GM12878 (cell line): ENCODE measurements at regions not wholly inside any gene's neighbourhood (a gene's known extent, or its start where the extent isn't known, plus 50 kb on each side); places are given as distances from the start of the nearest gene placed in this dataset.

Experiments
- ATAC-seq: fragments of 200-7000 bp; cut with Tn5 transposase; 3 replicates; pipeline ENCODE4 v1.9.1; 2020; ENCODE audit warnings: mild to moderate bottlenecking, moderate library complexity
- BruUV-seq: library from RNA; stranded (reverse); fragments of 400-500 nt; replicated peaks from 2 replicates; lab custom pipeline; 2021; lab: Mats Ljungman, UMichigan
- CTCF ChIA-PET: fragments of 300-600 bp; sonication (Branson Sonifier 250); formaldehyde crosslinking; extraction: SDS; loops from one replicate; lab custom pipeline; 2021; ENCODE audit warnings: inconsistent platforms; lab: Yijun Ruan, JAX
- POLR2A ChIA-PET: fragments of 350-600 bp; formaldehyde crosslinking; extraction: SDS; loops from one replicate; lab custom pipeline; 2021; ENCODE audit warnings: inconsistent platforms; lab: Charles Lee
- RAD21 ChIA-PET: fragments of 300-600 bp; sonication (Branson Sonifier 250); formaldehyde crosslinking; loops from one replicate; lab custom pipeline; 2023; ENCODE audit warnings: antibody characterized with exemption; ENCODE audit not compliant: unreplicated experiment; lab: Charles Lee
- SMC1A ChIA-PET: fragments of 300-600 bp; sonication (Branson Sonifier 250); formaldehyde crosslinking; loops from one replicate; lab custom pipeline; 2023; ENCODE audit not compliant: unreplicated experiment, uncharacterized antibody; lab: Charles Lee
- DNase-seq: peaks from one replicate; pipeline ENCODE4 v3.0.0-alpha.2; 2011; ENCODE audit warnings: low read depth, low spot score
- FAIRE-seq: peaks from 3 replicates; lab custom pipeline; 2011; peaks lifted over from hg19 to GRCh38; lab: Jason Lieb, UNC
- H2AFZ ChIP-seq: 2 replicates; pipeline ENCODE4 v1.6.0; 2011; ENCODE audit warnings: low read depth, low read length, control low read depth; ENCODE audit not compliant: control insufficient read depth
- H3K27ac ChIP-seq: 2 replicates; pipeline ENCODE4 v1.5.1; 2011; ENCODE audit warnings: control low read depth; ENCODE audit not compliant: control insufficient read depth, insufficient read depth
- H3K27me3 ChIP-seq, 2 experiments: replicated peaks in 1 of 2; 2 replicates each; pipeline versions ENCODE4 v1.6.0 to v1.6.1; 2011; ENCODE audit warnings: low read length in 1 of 2; ENCODE audit not compliant: control insufficient read depth in 2 of 2, insufficient read depth in 2 of 2
- H3K36me3 ChIP-seq, 2 experiments: 2 replicates each; pipeline ENCODE4 v1.5.1; 2011; ENCODE audit warnings: low read length in 1 of 2; ENCODE audit not compliant: control insufficient read depth in 2 of 2, insufficient read depth in 2 of 2
- H3K4me1 ChIP-seq: 2 replicates; pipeline ENCODE4 v1.6.1; 2011; ENCODE audit warnings: mild to moderate bottlenecking, low read length, moderate library complexity, mixed read lengths; ENCODE audit not compliant: control insufficient read depth, insufficient read depth
- H3K4me2 ChIP-seq: 2 replicates; pipeline ENCODE4 v1.6.0; 2011; ENCODE audit warnings: control low read depth; ENCODE audit not compliant: control insufficient read depth, insufficient read depth
- H3K4me3 ChIP-seq: fragments of 200-600 bp; sonication (generic); 2 replicates; pipeline ENCODE4 v1.5.1; 2016
- H3K79me2 ChIP-seq: 2 replicates; pipeline ENCODE4 v1.6.0; 2011; ENCODE audit warnings: low read length; ENCODE audit not compliant: control insufficient read depth, insufficient read depth
- H3K9ac ChIP-seq: 2 replicates; pipeline ENCODE4 v1.8.0; 2011; ENCODE audit warnings: low read length, control low read depth, mixed read lengths; ENCODE audit not compliant: control insufficient read depth, insufficient read depth
- H3K9me3 ChIP-seq: replicated peaks from 3 replicates; pipeline ENCODE4 v1.5.1; 2011; ENCODE audit warnings: mild to moderate bottlenecking, low read length; ENCODE audit not compliant: control insufficient read depth, insufficient read depth
- H4K20me1 ChIP-seq: 2 replicates; pipeline ENCODE4 v1.6.0; 2011; ENCODE audit not compliant: control insufficient read depth, insufficient read depth
- CBFB ChIP-seq: IDR thresholded peaks from 2 replicates; pipeline ENCODE4 v1.6.1; 2016; ENCODE audit warnings: antibody characterized with exemption, low read depth
- FOS ChIP-seq: IDR thresholded peaks from 3 replicates; pipeline ENCODE4 v1.6.1; 2011; ENCODE audit warnings: borderline replicate concordance; ENCODE audit not compliant: insufficient read length; ENCODE audit errors: extremely low read depth
- FOXK2 ChIP-seq: fragments of 450-650 bp; IDR thresholded peaks from 2 replicates; pipeline ENCODE4 v1.6.1; 2017; ENCODE audit warnings: mild to moderate bottlenecking, moderate library complexity
- GABPA ChIP-seq: IDR thresholded peaks from 2 replicates; pipeline ENCODE4 v1.6.1; 2014; ENCODE audit warnings: antibody characterized with exemption, low read depth, mild to moderate bottlenecking, inconsistent platforms
- MYC ChIP-seq: IDR thresholded peaks from 2 replicates; pipeline ENCODE4 v1.6.1; 2011; ENCODE audit warnings: mild to moderate bottlenecking, low read length, moderate library complexity, inconsistent platforms; ENCODE audit not compliant: insufficient read depth, insufficient replicate concordance, insufficient read length, severe bottlenecking
- SMAD5 ChIP-seq: IDR thresholded peaks from 2 replicates; pipeline ENCODE4 v1.6.1; 2016; ENCODE audit warnings: antibody characterized with exemption, low read depth
- SPI1 ChIP-seq: IDR thresholded peaks from 2 replicates; pipeline ENCODE4 v1.6.1; 2011; ENCODE audit warnings: low read depth, mild to moderate bottlenecking, low read length, moderate library complexity, borderline replicate concordance; ENCODE audit not compliant: insufficient read depth
- SREBF2 ChIP-seq: IDR thresholded peaks from 2 replicates; pipeline ENCODE4 v1.6.1; 2012; ENCODE audit warnings: mild to moderate bottlenecking, low read length
- YY1 ChIP-seq: IDR thresholded peaks from 2 replicates; pipeline ENCODE4 v1.6.1; 2011; ENCODE audit warnings: low read depth, mild to moderate bottlenecking, low read length
- ZNF217 ChIP-seq: fragments of 450-650 bp; IDR thresholded peaks from 2 replicates; pipeline ENCODE4 v1.6.1; 2017; ENCODE audit warnings: antibody characterized with exemption, mild to moderate bottlenecking
- ZNF622 ChIP-seq: fragments of 450-650 bp; IDR thresholded peaks from 2 replicates; pipeline ENCODE4 v1.6.1; 2017; ENCODE audit warnings: mild to moderate bottlenecking, inconsistent platforms
- ZZZ3 ChIP-seq: IDR thresholded peaks from 2 replicates; pipeline ENCODE4 v1.6.1; 2011; ENCODE audit warnings: low read depth; ENCODE audit not compliant: control insufficient read depth, insufficient read length
- WGBS: methylation state at CpG from one replicate; pipeline ENCODE4 v1.1.6; 2016; ENCODE audit warnings: low lambda C conversion rate; ENCODE audit not compliant: insufficient replicate concordance, insufficient coverage; ENCODE audit errors: missing lambda C conversion rate; 5-methylcytosine and 5-hydroxymethylcytosine counted together
- in situ Hi-C: fragments of 300-500 bp; cut with MboI; formaldehyde crosslinking; loops from 9 replicates; pipeline ENCODE4 v1.14.3; 2018; ENCODE audit warnings: mixed read lengths
- intact Hi-C: fragments of 100-400 bp; cut with micrococcal nuclease; formaldehyde crosslinking; loops from one replicate; pipeline ENCODE4 v1.14.2; 2022; ENCODE audit not compliant: unreplicated experiment
- TF ChIP-seq, protein P1 (sequence below): fragments of 450-650 bp; IDR thresholded peaks from 2 replicates; pipeline ENCODE4 v1.6.1; 2017; ENCODE audit warnings: low read depth, mild to moderate bottlenecking, moderate library complexity
- TF ChIP-seq, protein P2 (sequence below): fragments of 150-350 bp; IDR thresholded peaks from 2 replicates; pipeline ENCODE4 v1.6.1; 2014; ENCODE audit warnings: mild to moderate bottlenecking, low read depth, low read length

DNA sequence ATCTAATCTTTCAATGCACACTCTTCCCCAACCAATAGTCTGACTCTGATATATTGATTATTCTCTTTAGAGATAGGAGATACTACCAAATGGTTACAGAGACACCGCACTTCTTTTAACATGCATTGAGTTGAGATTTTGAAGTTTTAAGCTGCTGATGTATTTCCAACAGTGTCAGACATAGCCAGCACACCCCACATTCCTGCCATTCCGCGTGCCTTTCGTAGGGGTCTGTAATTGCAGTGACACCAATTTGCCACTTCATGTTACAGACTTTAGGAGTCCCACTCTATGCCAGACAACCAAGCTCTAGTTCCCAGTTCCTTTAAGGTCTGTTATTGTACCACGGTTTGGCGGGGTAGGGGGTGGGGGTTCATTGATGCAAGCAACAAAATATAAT, 618.2 kb upstream of the FRG1 start:
- POLR2A ChIA-PET = no interaction called here
- SMC1A ChIA-PET = no interaction called here
- Histone ChIP-seq H4K20me1 (no peaks in the 10 kb centered on the region), H3K27me3 (no peaks in the 10 kb centered on the region), H3K79me2 (no peaks in the 10 kb centered on the region), H3K9me3 (no peaks in the 10 kb centered on the region), H2AFZ (no peak overlapping the region), H3K9ac (no peak overlapping the region), H3K4me3 (no peak overlapping the region), H3K27ac (no peak overlapping the region), H3K4me1 (no peaks in the 10 kb centered on the region), H3K4me2 (no peak overlapping the region), H3K36me3 (no peaks in the 10 kb centered on the region)
- 33% methylated on average over 6 of the region's 6 CpGs for WGBS
- in situ Hi-C loops (no loop called here), intact Hi-C loops (no loop called here)
- FAIRE-seq (no peak), DNase-seq (no peak), ATAC-seq (no peak)
- TF ChIP-seq FOXK2 (no peak), ZNF622 (no peak), SPI1 (no peak), FOS (no peak), SMAD5 (no peak), ZNF217 (no peak), MYC (no peak), YY1 (no peak), CBFB (no peak), ZZZ3 (no peak), SREBF2 (no peak), GABPA (no peak)
- TF ChIP-seq, protein P1, sequence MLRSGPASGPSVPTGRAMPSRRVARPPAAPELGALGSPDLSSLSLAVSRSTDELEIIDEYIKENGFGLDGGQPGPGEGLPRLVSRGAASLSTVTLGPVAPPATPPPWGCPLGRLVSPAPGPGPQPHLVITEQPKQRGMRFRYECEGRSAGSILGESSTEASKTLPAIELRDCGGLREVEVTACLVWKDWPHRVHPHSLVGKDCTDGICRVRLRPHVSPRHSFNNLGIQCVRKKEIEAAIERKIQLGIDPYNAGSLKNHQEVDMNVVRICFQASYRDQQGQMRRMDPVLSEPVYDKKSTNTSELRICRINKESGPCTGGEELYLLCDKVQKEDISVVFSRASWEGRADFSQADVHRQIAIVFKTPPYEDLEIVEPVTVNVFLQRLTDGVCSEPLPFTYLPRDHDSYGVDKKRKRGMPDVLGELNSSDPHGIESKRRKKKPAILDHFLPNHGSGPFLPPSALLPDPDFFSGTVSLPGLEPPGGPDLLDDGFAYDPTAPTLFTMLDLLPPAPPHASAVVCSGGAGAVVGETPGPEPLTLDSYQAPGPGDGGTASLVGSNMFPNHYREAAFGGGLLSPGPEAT = no peak
- TF ChIP-seq, protein P2, sequence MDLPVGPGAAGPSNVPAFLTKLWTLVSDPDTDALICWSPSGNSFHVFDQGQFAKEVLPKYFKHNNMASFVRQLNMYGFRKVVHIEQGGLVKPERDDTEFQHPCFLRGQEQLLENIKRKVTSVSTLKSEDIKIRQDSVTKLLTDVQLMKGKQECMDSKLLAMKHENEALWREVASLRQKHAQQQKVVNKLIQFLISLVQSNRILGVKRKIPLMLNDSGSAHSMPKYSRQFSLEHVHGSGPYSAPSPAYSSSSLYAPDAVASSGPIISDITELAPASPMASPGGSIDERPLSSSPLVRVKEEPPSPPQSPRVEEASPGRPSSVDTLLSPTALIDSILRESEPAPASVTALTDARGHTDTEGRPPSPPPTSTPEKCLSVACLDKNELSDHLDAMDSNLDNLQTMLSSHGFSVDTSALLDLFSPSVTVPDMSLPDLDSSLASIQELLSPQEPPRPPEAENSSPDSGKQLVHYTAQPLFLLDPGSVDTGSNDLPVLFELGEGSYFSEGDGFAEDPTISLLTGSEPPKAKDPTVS = no peak
- RAD21 ChIA-PET = no interaction called here
- no TSS peak for BruUV-seq
- CTCF ChIA-PET = no interaction called here
